Neural progenitor cell (in vitro differentiated cells): ENCODE measurements at regions not wholly inside any gene's neighbourhood (a gene's known extent, or its start where the extent isn't known, plus 50 kb on each side); places are given as distances from the start of the nearest gene placed in this dataset.

Source experiments
- DNase-seq: peaks from one replicate; pipeline ENCODE4 v3.0.0-alpha.2; 2016; ENCODE audit warnings: low spot score
- H2AFZ ChIP-seq: fragments of 200-600 bp; sonication (generic); replicated peaks from 2 replicates; pipeline ENCODE4 v1.6.1; 2016; ENCODE audit warnings: antibody characterized with exemption
- H3F3A ChIP-seq: fragments of 200-600 bp; sonication (generic); 2 replicates; pipeline ENCODE4 v1.6.1; 2016; ENCODE audit warnings: antibody characterized with exemption, low read depth
- H3K27ac ChIP-seq: fragments of 200-600 bp; sonication (generic); 2 replicates; pipeline ENCODE4 v1.5.1; 2016; ENCODE audit warnings: mild to moderate bottlenecking
- H3K27me3 ChIP-seq: fragments of 200-600 bp; sonication (generic); 2 replicates; pipeline ENCODE4 v1.6.1; 2016; ENCODE audit warnings: mild to moderate bottlenecking, moderate library complexity
- H3K36me3 ChIP-seq: fragments of 200-600 bp; sonication (generic); 2 replicates; pipeline ENCODE4 v1.5.1; 2016
- H3K4me1 ChIP-seq: fragments of 200-600 bp; sonication (generic); 2 replicates; pipeline ENCODE4 v1.6.1; 2016; ENCODE audit warnings: mixed run types
- H3K4me2 ChIP-seq: fragments of 200-600 bp; sonication (generic); 2 replicates; pipeline ENCODE4 v1.6.1; 2016
- H3K4me3 ChIP-seq: fragments of 200-600 bp; sonication (generic); 2 replicates; pipeline ENCODE4 v1.5.1; 2016
- H3K79me2 ChIP-seq: fragments of 200-600 bp; sonication (generic); 2 replicates; pipeline ENCODE4 v1.6.1; 2016; ENCODE audit warnings: low read depth
- H3K9ac ChIP-seq: fragments of 200-600 bp; sonication (generic); 2 replicates; pipeline ENCODE4 v1.6.1; 2016
- H3K9me3 ChIP-seq: fragments of 200-600 bp; sonication (generic); 2 replicates; pipeline ENCODE4 v1.5.1; 2016; ENCODE audit warnings: low read depth
- H4K20me1 ChIP-seq: fragments of 200-600 bp; sonication (generic); 2 replicates; pipeline ENCODE4 v1.6.1; 2016; ENCODE audit warnings: low read depth
- H3K27ac Mint-ChIP-seq: 3 replicates; pipeline ENCODE4 v1.8.0; 2021; ENCODE audit warnings: mixed read lengths
- H3K27me3 Mint-ChIP-seq: 2 replicates; pipeline ENCODE4 v1.8.0; 2022; ENCODE audit warnings: low read depth, mild to moderate bottlenecking, inconsistent platforms, moderate library complexity, mixed read lengths; ENCODE audit not compliant: insufficient read depth
- H3K36me3 Mint-ChIP-seq: 3 replicates; pipeline ENCODE4 v1.8.0; 2021; ENCODE audit warnings: mixed read lengths
- H3K4me1 Mint-ChIP-seq: 3 replicates; pipeline ENCODE4 v1.8.0; 2021; ENCODE audit warnings: mixed read lengths
- H3K4me3 Mint-ChIP-seq: 3 replicates; pipeline ENCODE4 v1.8.0; 2021; ENCODE audit warnings: mild to moderate bottlenecking, moderate library complexity, mixed read lengths
- H3K9me3 Mint-ChIP-seq: 3 replicates; pipeline ENCODE4 v1.8.0; 2020; ENCODE audit warnings: mixed read lengths
- CTCF ChIP-seq: fragments of 200-600 bp; sonication (generic); IDR thresholded peaks from 2 replicates; pipeline ENCODE4 v1.5.1; 2017; ENCODE audit warnings: antibody characterized with exemption, mild to moderate bottlenecking
- EZH2 ChIP-seq: fragments of 200-600 bp; sonication (generic); IDR thresholded peaks from 2 replicates; pipeline ENCODE4 v1.6.1; 2017; ENCODE audit warnings: antibody characterized with exemption, mild to moderate bottlenecking, moderate library complexity
- EZH2phosphoT487 ChIP-seq: fragments of 200-600 bp; sonication (generic); IDR thresholded peaks from 2 replicates; pipeline ENCODE4 v1.6.1; 2017; ENCODE audit warnings: antibody characterized with exemption

- no peaks in the 10 kb centered on the region for H3K36me3 Mint-ChIP-seq
- Histone ChIP-seq H3K9ac (no peak overlapping the region), H3K36me3 (no peaks in the 10 kb centered on the region), H3K27me3 (no peaks in the 10 kb centered on the region), H3K27ac (no peak overlapping the region), H3K9me3 (no peaks in the 10 kb centered on the region), H3K79me2 (no peaks in the 10 kb centered on the region), H3K4me2 (no peak overlapping the region), H3F3A (no peaks in the 10 kb centered on the region), H3K4me1 (peaks cover 17% of the 10 kb centered on the region), H4K20me1 (no peaks in the 10 kb centered on the region), H2AFZ (no peak overlapping the region), H3K4me3 (no peak overlapping the region)
- H3K4me3 Mint-ChIP-seq: no peak overlapping the region
- H3K4me1 Mint-ChIP-seq: peaks cover 12% of the 10 kb centered on the region
- DNase-seq: no peak
- H3K9me3 Mint-ChIP-seq: no peaks in the 10 kb centered on the region
- no peak for TF ChIP-seq CTCF
- no peak for TF ChIP-seq EZH2
- no peak for TF ChIP-seq EZH2phosphoT487
- H3K27ac Mint-ChIP-seq: no peak overlapping the region
- H3K27me3 Mint-ChIP-seq: peaks cover 2% of the 10 kb centered on the region
Observed at GRCh38 chr1:209526137-209526536, 57.4 kb upstream of the CAMK1G start.

GRCh38 chr1:209527372-209527771 lies 56.1 kb upstream of the CAMK1G start:
- Histone ChIP-seq H2AFZ (no peak overlapping the region), H3K4me2 (no peak overlapping the region)
- DNase-seq: no peak

GRCh38 chr1:209527993-209528717 lies 55.4 kb upstream of the CAMK1G start:
- Histone ChIP-seq H3K27me3 (no peaks in the 10 kb centered on the region), H4K20me1 (no peaks in the 10 kb centered on the region), H3K9ac (no peak overlapping the region), H3K9me3 (no peaks in the 10 kb centered on the region), H3K27ac (no peak overlapping the region), H3F3A (no peaks in the 10 kb centered on the region), H2AFZ (no peak overlapping the region), H3K79me2 (no peaks in the 10 kb centered on the region), H3K4me1 (peaks cover 16% of the 10 kb centered on the region), H3K4me2 (no peak overlapping the region), H3K4me3 (no peak overlapping the region), H3K36me3 (no peaks in the 10 kb centered on the region)
- Mint-ChIP-seq H3K4me3 (no peak overlapping the region), H3K36me3 (no peaks in the 10 kb centered on the region), H3K9me3 (no peaks in the 10 kb centered on the region), H3K27me3 (peaks cover 2% of the 10 kb centered on the region), H3K4me1 (peaks cover 9% of the 10 kb centered on the region), H3K27ac (no peak overlapping the region)
- TF ChIP-seq EZH2phosphoT487 (no peak), CTCF (no peak), EZH2 (no peak)
- no peak for DNase-seq

More at GRCh38 chr1:209527372-209527771, 56.1 kb upstream of the CAMK1G start:
- Histone ChIP-seq H3K79me2 (no peaks in the 10 kb centered on the region), H3K36me3 (no peaks in the 10 kb centered on the region), H3K9me3 (no peaks in the 10 kb centered on the region), H4K20me1 (no peaks in the 10 kb centered on the region), H3K4me1 (peaks cover 17% of the 10 kb centered on the region), H3K9ac (no peak overlapping the region), H3K27ac (no peak overlapping the region), H3F3A (no peaks in the 10 kb centered on the region), H3K27me3 (no peaks in the 10 kb centered on the region), H3K4me3 (no peak overlapping the region)
- H3K4me1 Mint-ChIP-seq: peaks cover 12% of the 10 kb centered on the region
- no peak overlapping the region for H3K27ac Mint-ChIP-seq
- H3K36me3 Mint-ChIP-seq: no peaks in the 10 kb centered on the region
- no peak overlapping the region for H3K4me3 Mint-ChIP-seq
- TF ChIP-seq CTCF (no peak), EZH2phosphoT487 (no peak), EZH2 (no peak)
- H3K9me3 Mint-ChIP-seq: no peaks in the 10 kb centered on the region
- H3K27me3 Mint-ChIP-seq: peaks cover 2% of the 10 kb centered on the region
